H9 (cell line): ENCODE measurements at regions not wholly inside any gene's neighbourhood (a gene's known extent, or its start where the extent isn't known, plus 50 kb on each side); places are given as distances from the start of the nearest gene placed in this dataset.

Experiments used
- DNase-seq: peaks from one replicate; pipeline ENCODE4 v3.0.0-alpha.2; 2017
- H2AFZ ChIP-seq: one replicate; pipeline ENCODE4 v1.6.1; 2013; ENCODE audit warnings: mild to moderate bottlenecking, low read length, control low read depth, moderate library complexity
- H2AK5ac ChIP-seq: 2 replicates; pipeline ENCODE4 v1.6.1; 2013; ENCODE audit warnings: low read length, control low read depth, mixed read lengths; ENCODE audit not compliant: insufficient read length
- H2BK120ac ChIP-seq: one replicate; pipeline ENCODE4 v1.6.1; 2013; ENCODE audit warnings: low read depth, mild to moderate bottlenecking, low read length, control low read depth, inconsistent platforms; ENCODE audit not compliant: poor library complexity, severe bottlenecking
- H2BK12ac ChIP-seq: 2 replicates; pipeline ENCODE4 v1.6.1; 2013; ENCODE audit warnings: low read length, control low read depth, mixed read lengths, low read depth; ENCODE audit not compliant: insufficient read length
- H2BK15ac ChIP-seq: 2 replicates; pipeline ENCODE4 v1.6.1; 2013; ENCODE audit warnings: low read depth, low read length, control low read depth
- H2BK20ac ChIP-seq: one replicate; pipeline ENCODE4 v1.6.1; 2013; ENCODE audit warnings: low read depth, mild to moderate bottlenecking, low read length, control low read depth, inconsistent platforms; ENCODE audit not compliant: poor library complexity, severe bottlenecking
- H2BK5ac ChIP-seq: 2 replicates; pipeline ENCODE4 v1.6.1; 2013; ENCODE audit warnings: low read length, control low read depth, mixed read lengths; ENCODE audit not compliant: insufficient read length
- H3K14ac ChIP-seq: 2 replicates; pipeline ENCODE4 v1.6.1; 2013; ENCODE audit warnings: low read length, control low read depth; ENCODE audit not compliant: insufficient read depth
- H3K18ac ChIP-seq: 2 replicates; pipeline ENCODE4 v1.6.1; 2013; ENCODE audit warnings: low read depth, mild to moderate bottlenecking, mixed read lengths, low read length, control low read depth; ENCODE audit not compliant: insufficient read length
- H3K23ac ChIP-seq: 2 replicates; pipeline ENCODE4 v1.6.1; 2013; ENCODE audit warnings: low read length, control low read depth, mixed read lengths, low read depth; ENCODE audit not compliant: insufficient read length
- H3K23me2 ChIP-seq: 2 replicates; pipeline ENCODE4 v1.6.1; 2013; ENCODE audit warnings: low read depth, mild to moderate bottlenecking, mixed read lengths, low read length, control low read depth; ENCODE audit not compliant: insufficient read length, poor library complexity, severe bottlenecking
- H3K27ac ChIP-seq: 2 replicates; pipeline ENCODE4 v1.5.1; 2013; ENCODE audit warnings: low read length, control low read depth, mixed read lengths, low read depth; ENCODE audit not compliant: insufficient read length
- H3K27me3 ChIP-seq: 2 replicates; pipeline ENCODE4 v1.6.1; 2013; ENCODE audit warnings: low read length, control low read depth, inconsistent platforms; ENCODE audit not compliant: insufficient read depth
- H3K4ac ChIP-seq: 2 replicates; pipeline ENCODE4 v1.6.1; 2013; ENCODE audit warnings: low read depth, mild to moderate bottlenecking, control low read depth, inconsistent platforms, low read length, moderate library complexity
- H3K4me1 ChIP-seq: 2 replicates; pipeline ENCODE4 v1.6.1; 2013; ENCODE audit warnings: low read length, control low read depth, inconsistent platforms; ENCODE audit not compliant: insufficient read depth
- H3K4me2 ChIP-seq: 2 replicates; pipeline ENCODE4 v1.6.1; 2013; ENCODE audit warnings: low read length, control low read depth, mixed read lengths; ENCODE audit not compliant: insufficient read length, insufficient read depth
- H3K56ac ChIP-seq: 2 replicates; pipeline ENCODE4 v1.6.1; 2013; ENCODE audit warnings: low read depth, mild to moderate bottlenecking, mixed read lengths, low read length, control low read depth; ENCODE audit not compliant: insufficient read length
- H3K79me1 ChIP-seq: 2 replicates; pipeline ENCODE4 v1.6.1; 2013; ENCODE audit warnings: low read depth, mild to moderate bottlenecking, moderate library complexity, low read length, control low read depth, inconsistent platforms; ENCODE audit not compliant: insufficient read depth, poor library complexity, severe bottlenecking
- H3K79me2 ChIP-seq: 2 replicates; pipeline ENCODE4 v1.6.1; 2013; ENCODE audit warnings: low read length, control low read depth, inconsistent platforms; ENCODE audit not compliant: insufficient read depth
- H3K9ac ChIP-seq: 2 replicates; pipeline ENCODE4 v1.6.1; 2013; ENCODE audit warnings: low read length, control low read depth, mixed read lengths; ENCODE audit not compliant: insufficient read length; ENCODE audit errors: extremely low read depth
- H3K9me3 ChIP-seq: one replicate; pipeline ENCODE4 v1.6.1; 2013; ENCODE audit warnings: low read depth, low read length, inconsistent platforms; ENCODE audit not compliant: control insufficient read depth
- H3T11ph ChIP-seq: one replicate; pipeline ENCODE4 v1.6.1; 2013; ENCODE audit warnings: mild to moderate bottlenecking, low read length, control low read depth, inconsistent platforms
- H4K20me1 ChIP-seq: one replicate; pipeline ENCODE4 v1.6.1; 2013; ENCODE audit not compliant: control insufficient read depth, insufficient read length, insufficient read depth
- H4K5ac ChIP-seq: 2 replicates; pipeline ENCODE4 v1.6.1; 2013; ENCODE audit warnings: low read depth, mild to moderate bottlenecking, mixed read lengths, low read length, control low read depth; ENCODE audit not compliant: insufficient read length
- H4K8ac ChIP-seq: replicated peaks from 2 replicates; pipeline ENCODE4 v1.6.1; 2013; ENCODE audit warnings: low read length, control low read depth, mixed read lengths, low read depth; ENCODE audit not compliant: insufficient read length
- H4K91ac ChIP-seq: 2 replicates; pipeline ENCODE4 v1.6.1; 2013; ENCODE audit warnings: low read depth, mild to moderate bottlenecking, moderate library complexity, mixed read lengths, low read length, control low read depth; ENCODE audit not compliant: insufficient read length
- H3K27ac Mint-ChIP-seq, 3 experiments: 2 replicates in 2 of 3; 3 replicates in 1 of 3; pipeline ENCODE4 v1.8.0; 2020 to 2021; ENCODE audit warnings: mixed read lengths in 3 of 3, mild to moderate bottlenecking in 1 of 3, moderate library complexity in 1 of 3
- H3K27me3 Mint-ChIP-seq: 2 replicates; pipeline ENCODE4 v1.8.0; 2021; ENCODE audit warnings: low read depth, mild to moderate bottlenecking, moderate library complexity, mixed read lengths
- H3K36me3 Mint-ChIP-seq, 3 experiments: 2 replicates in 2 of 3; 3 replicates in 1 of 3; pipeline ENCODE4 v1.8.0; 2020 to 2021; ENCODE audit warnings: low read depth in 3 of 3, mixed read lengths in 3 of 3; ENCODE audit not compliant: insufficient read depth in 1 of 3
- H3K4me1 Mint-ChIP-seq, 2 experiments: 2 replicates each; pipeline ENCODE4 v1.8.0; 2020; ENCODE audit warnings: mixed read lengths in 2 of 2
- H3K4me3 Mint-ChIP-seq, 2 experiments: 2 replicates in 1 of 2; 3 replicates in 1 of 2; pipeline ENCODE4 v1.8.0; 2020 to 2021; ENCODE audit warnings: mild to moderate bottlenecking in 2 of 2, mixed read lengths in 2 of 2, moderate library complexity in 1 of 2
- H3K9me3 Mint-ChIP-seq, 2 experiments: 2 replicates in 1 of 2; 3 replicates in 1 of 2; pipeline ENCODE4 v1.8.0; 2020; ENCODE audit warnings: mild to moderate bottlenecking in 2 of 2, mixed read lengths in 2 of 2, moderate library complexity in 1 of 2
- WGBS: extraction: QIAGEN DNeasy Blood & Tissue Kit; methylation state at CpG from one replicate; pipeline ENCODE4 v1.1.7; 2013; ENCODE audit warnings: missing lambda C conversion rate, low lambda C conversion rate, mixed read lengths; ENCODE audit not compliant: insufficient read length; ENCODE audit errors: extremely low coverage; 5-methylcytosine and 5-hydroxymethylcytosine counted together
- TF ChIP-seq, protein P1 (sequence below): fragments of 200-600 bp; sonication (generic); conservative IDR thresholded peaks from 3 replicates; pipeline ENCODE4 v1.8.0; 2021; ENCODE audit warnings: antibody characterized with exemption, mild to moderate bottlenecking

DNA sequence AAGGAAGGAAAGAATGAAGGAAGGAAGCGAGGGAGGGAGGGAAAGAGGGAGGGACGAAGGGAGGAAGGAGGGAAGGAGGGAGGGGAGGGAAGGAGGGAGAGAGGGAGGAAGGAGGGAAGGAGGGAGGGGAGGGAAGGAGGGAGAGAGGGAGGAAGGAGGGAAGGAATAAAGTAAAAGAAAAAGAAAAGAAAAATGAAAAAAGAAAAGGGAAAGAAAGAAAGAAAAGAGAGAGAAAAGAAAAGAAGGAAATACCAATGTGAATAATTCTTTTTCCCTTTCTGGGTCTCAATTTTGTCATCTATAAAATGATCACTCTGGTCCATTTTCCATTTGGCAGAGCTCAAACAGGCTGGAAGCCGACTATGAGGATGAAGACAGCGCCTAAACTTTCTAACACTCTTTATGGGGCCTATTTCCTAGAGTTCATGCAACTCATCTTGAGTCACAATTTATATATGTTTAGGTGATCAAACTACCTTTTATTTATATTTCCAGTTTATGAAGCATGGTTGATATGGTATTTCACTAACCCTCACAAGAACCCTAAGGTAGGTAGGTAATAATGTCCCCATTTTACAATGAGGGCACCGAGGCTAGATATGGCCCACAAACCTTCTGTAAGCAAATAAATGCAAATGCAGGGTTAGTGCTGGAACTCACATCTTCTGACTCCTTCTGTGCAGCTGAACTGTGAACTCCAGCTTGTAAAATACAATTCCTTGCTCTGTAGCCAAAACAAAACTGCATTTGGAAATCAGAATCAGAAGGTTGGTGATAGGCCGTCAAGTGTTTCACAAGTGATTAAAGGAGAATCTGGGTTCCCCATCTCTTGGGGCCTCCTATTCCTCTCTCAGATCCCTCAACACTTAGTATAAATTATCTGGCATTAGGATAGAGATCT lies 434.3 kb downstream of the ETS1 start:
- Mint-ChIP-seq H3K27ac (no peak overlapping the region), H3K4me3 (no peak overlapping the region), H3K4me1 (no peaks in the 10 kb centered on the region), H3K36me3 (no peaks in the 10 kb centered on the region), H3K9me3 (no peaks in the 10 kb centered on the region), H3K27me3 (no peaks in the 10 kb centered on the region; the same call in 1 of the 2 replicates)
- H3K27me3 ChIP-seq = no peaks in the 10 kb centered on the region
- H3K79me2 ChIP-seq = no peaks in the 10 kb centered on the region
- no peak overlapping the region for H2AFZ ChIP-seq
- no peak overlapping the region for H4K8ac ChIP-seq
- H2AK5ac ChIP-seq = no peak overlapping the region
- TF ChIP-seq, protein P1, sequence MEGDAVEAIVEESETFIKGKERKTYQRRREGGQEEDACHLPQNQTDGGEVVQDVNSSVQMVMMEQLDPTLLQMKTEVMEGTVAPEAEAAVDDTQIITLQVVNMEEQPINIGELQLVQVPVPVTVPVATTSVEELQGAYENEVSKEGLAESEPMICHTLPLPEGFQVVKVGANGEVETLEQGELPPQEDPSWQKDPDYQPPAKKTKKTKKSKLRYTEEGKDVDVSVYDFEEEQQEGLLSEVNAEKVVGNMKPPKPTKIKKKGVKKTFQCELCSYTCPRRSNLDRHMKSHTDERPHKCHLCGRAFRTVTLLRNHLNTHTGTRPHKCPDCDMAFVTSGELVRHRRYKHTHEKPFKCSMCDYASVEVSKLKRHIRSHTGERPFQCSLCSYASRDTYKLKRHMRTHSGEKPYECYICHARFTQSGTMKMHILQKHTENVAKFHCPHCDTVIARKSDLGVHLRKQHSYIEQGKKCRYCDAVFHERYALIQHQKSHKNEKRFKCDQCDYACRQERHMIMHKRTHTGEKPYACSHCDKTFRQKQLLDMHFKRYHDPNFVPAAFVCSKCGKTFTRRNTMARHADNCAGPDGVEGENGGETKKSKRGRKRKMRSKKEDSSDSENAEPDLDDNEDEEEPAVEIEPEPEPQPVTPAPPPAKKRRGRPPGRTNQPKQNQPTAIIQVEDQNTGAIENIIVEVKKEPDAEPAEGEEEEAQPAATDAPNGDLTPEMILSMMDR = no peak
- H3K9me3 ChIP-seq = no peaks in the 10 kb centered on the region
- no peak overlapping the region for H2BK20ac ChIP-seq
- no peak overlapping the region for H2BK120ac ChIP-seq
- no peak overlapping the region for H3K4me2 ChIP-seq
- H4K91ac ChIP-seq = no peak overlapping the region
- H3K23me2 ChIP-seq = no peaks in the 10 kb centered on the region
- no CpG with 5 or more reads among the region's 6 CpGs for WGBS
- no peak overlapping the region for H2BK15ac ChIP-seq
- H2BK12ac ChIP-seq = no peak overlapping the region
- no peak overlapping the region for H2BK5ac ChIP-seq
- DNase-seq = no peak
- no peaks in the 10 kb centered on the region for H3K4me1 ChIP-seq
- H3K27ac ChIP-seq = no peak overlapping the region
- H4K5ac ChIP-seq = no peak overlapping the region
- no peaks in the 10 kb centered on the region for H4K20me1 ChIP-seq
- no peak overlapping the region for H3K18ac ChIP-seq
- no peak overlapping the region for H3K9ac ChIP-seq
- no peak overlapping the region for H3T11ph ChIP-seq
- H3K56ac ChIP-seq = no peak overlapping the region
- no peak overlapping the region for H3K23ac ChIP-seq
- H3K14ac ChIP-seq = no peak overlapping the region
- H3K79me1 ChIP-seq = no peaks in the 10 kb centered on the region
- no peak overlapping the region for H3K4ac ChIP-seq
